ENCODE measurements at regions not wholly inside any gene's neighbourhood (a gene's known extent, or its start where the extent isn't known, plus 50 kb on each side); places are given as distances from the start of the nearest gene placed in this dataset.

- POLR2A ChIA-PET, result no interaction called here
- WGBS (ENCODE audit: insufficient coverage), result 100% methylated on average over 1 of the region's 1 CpG
Measured at GRCh38 chr1:104392552-104392951, 642.9 kb downstream of the AMY1C start.

GRCh38 chr1:104402178-104402577 lies 652.5 kb downstream of the AMY1C start:
- Histone ChIP-seq H3K4me1 (ENCODE audit: control insufficient read depth in 2 of 2, insufficient read depth in 2 of 2, low read length in 2 of 2) (no peaks in the 10 kb centered on the region), H2AFZ (ENCODE audit: insufficient read depth, low read depth, low read length, poor library complexity, severe bottlenecking) (no peak overlapping the region), H3K4me2 (replicated peaks; ENCODE audit: low read depth, low read length, poor library complexity, severe bottlenecking) (no peak overlapping the region), H3K4me3 (ENCODE audit: control extremely low read depth in 1 of 5, extremely low read depth in 1 of 5, insufficient read depth in 1 of 5, low read depth in 2 of 5, low read length in 4 of 5) (no peak overlapping the region), H3K9ac (ENCODE audit: low read length) (no peak overlapping the region), H3K9me3 (ENCODE audit: control extremely low read depth in 1 of 3, control insufficient read depth in 2 of 3, insufficient read depth in 1 of 3, low read length in 2 of 3) (no peaks in the 10 kb centered on the region), H3K27me3 (replicated peaks in 1 of 4; ENCODE audit: control extremely low read depth in 1 of 4, control insufficient read depth in 3 of 4, insufficient read depth in 4 of 4, low read length in 3 of 4) (no peaks in the 10 kb centered on the region), H4K20me1 (ENCODE audit: control insufficient read depth, insufficient read depth, low read length, poor library complexity, severe bottlenecking) (no peaks in the 10 kb centered on the region), H3K36me3 (replicated peaks in 1 of 2; ENCODE audit: control extremely low read depth in 1 of 2, control insufficient read depth in 1 of 2, extremely low read depth in 1 of 2, insufficient read depth in 2 of 2, low read length in 1 of 2) (no peaks in the 10 kb centered on the region), H3K27ac (ENCODE audit: low read length in 2 of 2) (no peak overlapping the region), H3K79me2 (ENCODE audit: control insufficient read depth, insufficient read depth, low read length) (no peaks in the 10 kb centered on the region)
- no peaks in the 10 kb centered on the region for H3K4me1 Mint-ChIP-seq
- no peak for ATAC-seq (ENCODE audit: low read depth)
- no peaks in the 10 kb centered on the region for H3K9me3 Mint-ChIP-seq (ENCODE audit: insufficient read depth)
- ChIA-PET POLR2A (no interaction called here), CTCF (no interaction called here)
- no peak overlapping the region for H3K27ac Mint-ChIP-seq
- no peaks in the 10 kb centered on the region for H3K27me3 Mint-ChIP-seq
- no peak overlapping the region for H3K4me3 Mint-ChIP-seq
- no peak for TF ChIP-seq EZH2 (IDR thresholded peaks at IDR 0.05; ENCODE audit: borderline replicate concordance, insufficient read depth, low read depth, low read length, poor library complexity, severe bottlenecking)
- no peak for TF ChIP-seq CTCF (IDR thresholded peaks at IDR 0.05)
- intact Hi-C loops (cut with micrococcal nuclease), result no loop called here
- DNase-seq, result no peak
- no CpG with 5 or more reads among the region's 2 CpGs for WGBS (ENCODE audit: insufficient coverage)

More at GRCh38 chr1:104392552-104392951, 642.9 kb downstream of the AMY1C start:
- Mint-ChIP-seq H3K27me3 (no peaks in the 10 kb centered on the region), H3K27ac (no peak overlapping the region), H3K4me3 (no peak overlapping the region), H3K9me3 (ENCODE audit: insufficient read depth) (peaks cover 6% of the 10 kb centered on the region), H3K4me1 (no peaks in the 10 kb centered on the region)
- intact Hi-C loops (cut with micrococcal nuclease), result no loop called here
- TF ChIP-seq EZH2 (IDR thresholded peaks at IDR 0.05; ENCODE audit: borderline replicate concordance, insufficient read depth, low read depth, low read length, poor library complexity, severe bottlenecking) (no peak), CTCF (IDR thresholded peaks at IDR 0.05) (no peak)
- H3K36me3 ChIP-seq (replicated peaks in 1 of 2; ENCODE audit: control extremely low read depth in 1 of 2, control insufficient read depth in 1 of 2, extremely low read depth in 1 of 2, insufficient read depth in 2 of 2, low read length in 1 of 2), result no peaks in the 10 kb centered on the region
- no peaks in the 10 kb centered on the region for H4K20me1 ChIP-seq (ENCODE audit: control insufficient read depth, insufficient read depth, low read length, poor library complexity, severe bottlenecking)
- no peak overlapping the region for H2AFZ ChIP-seq (ENCODE audit: insufficient read depth, low read depth, low read length, poor library complexity, severe bottlenecking)
- no peaks in the 10 kb centered on the region for H3K4me1 ChIP-seq (ENCODE audit: control insufficient read depth in 2 of 2, insufficient read depth in 2 of 2, low read length in 2 of 2)
- no peaks in the 10 kb centered on the region for H3K79me2 ChIP-seq (ENCODE audit: control insufficient read depth, insufficient read depth, low read length)
- CTCF ChIA-PET, result no interaction called here
- peaks cover 0 to 4% (median 0%) of the 10 kb centered on the region in 3 donors for H3K9me3 ChIP-seq (ENCODE audit: control extremely low read depth in 1 of 3, control insufficient read depth in 2 of 3, insufficient read depth in 1 of 3, low read length in 2 of 3)
- ATAC-seq (ENCODE audit: low read depth) (no peak), DNase-seq (no peak)
- H3K4me3 ChIP-seq (ENCODE audit: control extremely low read depth in 1 of 5, extremely low read depth in 1 of 5, insufficient read depth in 1 of 5, low read depth in 2 of 5, low read length in 4 of 5), result no peak overlapping the region
- H3K9ac ChIP-seq (ENCODE audit: low read length), result no peak overlapping the region
- no peaks in the 10 kb centered on the region for H3K27me3 ChIP-seq (replicated peaks in 1 of 4; ENCODE audit: control extremely low read depth in 1 of 4, control insufficient read depth in 3 of 4, insufficient read depth in 4 of 4, low read length in 3 of 4)
- H3K4me2 ChIP-seq (replicated peaks; ENCODE audit: low read depth, low read length, poor library complexity, severe bottlenecking), result no peak overlapping the region
- H3K27ac ChIP-seq (ENCODE audit: low read length in 2 of 2), result no peak overlapping the region
